Activated CD8-positive, alpha-beta T cell treated with anti-CD3 and anti-CD28 coated beads for 36 hours (primary cell): ENCODE measurements at regions not wholly inside any gene's neighbourhood (a gene's known extent, or its start where the extent isn't known, plus 50 kb on each side); places are given as distances from the start of the nearest gene placed in this dataset.

Experiments used
- ATAC-seq: fragments of 200-7000 bp; cut with Tn5 transposase; one replicate; pipeline ENCODE4 v1.10.0; 2021; ENCODE audit warnings: mild to moderate bottlenecking, moderate library complexity
- CTCF ChIA-PET: fragments of 350-600 bp; sonication (Branson Sonifier 250); formaldehyde crosslinking; loops from one replicate; lab custom pipeline; 2021; ENCODE audit warnings: antibody characterized with exemption; lab: Charles Lee
- POLR2A ChIA-PET: fragments of 350-600 bp; sonication (Branson Sonifier 250); formaldehyde crosslinking; loops from one replicate; lab custom pipeline; 2021; ENCODE audit warnings: antibody characterized with exemption; lab: Charles Lee
- DNase-seq: peaks from one replicate; pipeline ENCODE4 v3.0.0-alpha.2; 2020
- H3K27ac Mint-ChIP-seq: one replicate; pipeline ENCODE4 v1.8.0; 2021; ENCODE audit warnings: mild to moderate bottlenecking, mixed read lengths
- H3K27me3 Mint-ChIP-seq: one replicate; pipeline ENCODE4 v1.8.0; 2021; ENCODE audit warnings: mixed read lengths
- H3K36me3 Mint-ChIP-seq: one replicate; pipeline ENCODE4 v1.8.0; 2021; ENCODE audit warnings: low read depth, mixed read lengths
- H3K4me1 Mint-ChIP-seq: one replicate; pipeline ENCODE4 v1.8.0; 2021; ENCODE audit warnings: low read depth, mixed read lengths
- H3K4me3 Mint-ChIP-seq: one replicate; pipeline ENCODE4 v1.8.0; 2021; ENCODE audit warnings: mild to moderate bottlenecking, moderate library complexity, mixed read lengths
- H3K9me3 Mint-ChIP-seq: one replicate; pipeline ENCODE4 v1.8.0; 2021; ENCODE audit warnings: mixed read lengths
- CTCF ChIP-seq: fragments of 200-600 bp; IDR thresholded peaks from one replicate; pipeline ENCODE4 v1.8.0; 2022; ENCODE audit warnings: antibody characterized with exemption, mild to moderate bottlenecking
- intact Hi-C: fragments of 100-400 bp; cut with micrococcal nuclease; formaldehyde crosslinking; loops from one replicate; pipeline ENCODE4 v1.10.0; 2022

DNA sequence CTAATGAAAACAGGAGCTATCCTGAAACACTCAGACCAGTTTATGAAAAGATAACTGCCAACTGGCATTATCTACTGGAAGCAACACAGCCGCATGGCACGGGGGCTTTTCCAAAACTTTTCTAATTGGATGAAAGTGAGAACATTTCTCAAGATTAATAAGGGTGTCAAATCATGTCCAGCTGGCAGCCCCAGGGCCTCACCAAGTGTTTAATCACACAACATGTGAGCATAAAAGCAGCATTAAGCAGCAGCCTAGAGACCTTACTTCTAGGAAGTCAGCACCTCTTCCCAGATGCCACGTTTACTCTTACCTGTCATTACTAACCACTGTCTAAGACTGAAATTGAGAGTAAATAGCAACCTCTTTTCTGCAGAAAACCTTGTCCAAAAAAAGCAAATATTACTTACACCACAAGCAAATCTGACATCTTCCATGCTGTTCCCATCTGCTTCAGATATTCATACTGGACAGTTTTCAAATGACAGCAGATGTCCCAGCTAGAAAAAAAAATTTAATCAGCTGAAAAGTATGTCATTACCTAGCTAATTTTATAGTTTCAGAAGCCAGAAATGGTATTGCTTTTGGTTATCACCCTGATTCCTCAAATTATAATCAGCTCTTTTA, 341.5 kb upstream of the ZP4 start:
- H3K27me3 Mint-ChIP-seq: no peaks in the 10 kb centered on the region
- DNase-seq (no peak), ATAC-seq (no peak)
- H3K4me1 Mint-ChIP-seq: no peaks in the 10 kb centered on the region
- no peak overlapping the region for H3K4me3 Mint-ChIP-seq
- no peaks in the 10 kb centered on the region for H3K36me3 Mint-ChIP-seq
- intact Hi-C loops: no loop called here
- no peak for TF ChIP-seq CTCF
- CTCF ChIA-PET: no interaction called here
- no peak overlapping the region for H3K27ac Mint-ChIP-seq
- H3K9me3 Mint-ChIP-seq: no peaks in the 10 kb centered on the region
- POLR2A ChIA-PET: interaction anchor here (0.5 kb wide), 1 partner anchor 858 kb away, joined by 3 read pairs; no protein-coding TSS in a partner anchor

GRCh38 chr1:238226810-238227209, 336.1 kb upstream of the ZP4 start:
- DNase-seq (no peak), ATAC-seq (no peak)
- Mint-ChIP-seq H3K9me3 (peaks cover 5% of the 10 kb centered on the region), H3K4me3 (no peak overlapping the region), H3K27ac (no peak overlapping the region), H3K27me3 (no peaks in the 10 kb centered on the region), H3K4me1 (no peaks in the 10 kb centered on the region), H3K36me3 (no peaks in the 10 kb centered on the region)
- CTCF ChIA-PET: interaction anchor here (1.4 kb wide), 1 partner anchor 11 kb away, joined by 3 read pairs; no protein-coding TSS in a partner anchor
- POLR2A ChIA-PET: no interaction called here
- intact Hi-C loops: no loop called here
- no peak for TF ChIP-seq CTCF

GRCh38 chr1:238223076-238223640, 332.4 kb upstream of the ZP4 start:
- H3K4me3 Mint-ChIP-seq: no peak overlapping the region
- ChIA-PET POLR2A (no interaction called here), CTCF (no interaction called here)
- H3K27me3 Mint-ChIP-seq: no peaks in the 10 kb centered on the region
- intact Hi-C loops: no loop called here
- H3K36me3 Mint-ChIP-seq: no peaks in the 10 kb centered on the region
- no peaks in the 10 kb centered on the region for H3K4me1 Mint-ChIP-seq
- no peak for TF ChIP-seq CTCF
- no peak for DNase-seq
- H3K27ac Mint-ChIP-seq: no peak overlapping the region
- H3K9me3 Mint-ChIP-seq: peaks cover 5% of the 10 kb centered on the region
- no peak for ATAC-seq

DNA sequence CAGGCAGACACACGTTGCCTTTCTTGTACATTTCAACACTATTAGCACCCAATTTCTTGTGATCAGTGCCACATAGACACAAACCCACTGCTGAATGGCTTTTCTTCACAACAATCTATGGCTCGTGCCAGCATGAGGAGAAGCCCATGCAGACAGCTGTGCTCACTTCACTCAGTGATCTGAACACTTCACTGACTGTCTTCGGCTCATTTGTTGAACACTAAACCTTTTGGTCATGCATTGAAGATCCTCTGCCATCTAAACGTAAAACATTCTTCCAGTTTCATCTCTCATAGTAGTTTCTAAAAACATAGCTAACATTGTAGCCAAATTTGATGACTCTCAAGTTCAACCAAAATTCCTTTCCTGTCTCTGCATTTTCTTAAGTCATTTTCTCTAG, 331.0 kb upstream of the ZP4 start:
- no peaks in the 10 kb centered on the region for H3K27me3 Mint-ChIP-seq
- no peaks in the 10 kb centered on the region for H3K36me3 Mint-ChIP-seq
- no peak overlapping the region for H3K27ac Mint-ChIP-seq
- CTCF ChIA-PET: no interaction called here
- no peaks in the 10 kb centered on the region for H3K4me1 Mint-ChIP-seq
- no peak overlapping the region for H3K4me3 Mint-ChIP-seq
- intact Hi-C loops: no loop called here
- peaks cover 5% of the 10 kb centered on the region for H3K9me3 Mint-ChIP-seq
- no peak for TF ChIP-seq CTCF
- no peak for DNase-seq
- no peak for ATAC-seq
- POLR2A ChIA-PET: no interaction called here

DNA sequence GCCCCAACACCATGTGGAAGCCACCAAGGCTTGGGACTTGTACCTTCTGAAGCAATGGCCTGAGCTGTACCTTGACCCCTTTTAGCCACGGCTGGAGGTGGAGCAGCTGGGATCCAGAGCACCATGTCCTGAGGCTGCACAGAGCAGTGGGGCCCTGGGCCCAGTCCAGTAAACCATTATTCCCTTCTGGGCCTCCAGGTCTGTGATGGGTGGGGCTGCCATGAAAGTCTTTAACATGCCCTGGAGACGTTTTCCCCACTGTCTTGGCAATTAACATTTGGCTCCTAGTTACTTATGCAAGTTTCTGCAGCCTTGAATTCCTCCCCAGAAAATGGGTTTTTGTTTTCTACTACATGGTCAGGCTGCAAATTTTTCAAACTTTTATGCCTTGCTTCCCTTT, 323.7 kb upstream of the ZP4 start:
- CTCF ChIA-PET: no interaction called here
- H3K9me3 Mint-ChIP-seq: peaks cover 2% of the 10 kb centered on the region
- POLR2A ChIA-PET: no interaction called here
- ATAC-seq (no peak), DNase-seq (no peak)
- H3K27ac Mint-ChIP-seq: no peak overlapping the region
- no peak for TF ChIP-seq CTCF
- intact Hi-C loops: no loop called here
- H3K4me3 Mint-ChIP-seq: no peak overlapping the region
- no peaks in the 10 kb centered on the region for H3K36me3 Mint-ChIP-seq
- no peaks in the 10 kb centered on the region for H3K4me1 Mint-ChIP-seq
- no peaks in the 10 kb centered on the region for H3K27me3 Mint-ChIP-seq
